Right lobe of liver (tissue), 4 donors: ENCODE measurements at regions not wholly inside any gene's neighbourhood (a gene's known extent, or its start where the extent isn't known, plus 50 kb on each side); places are given as distances from the start of the nearest gene placed in this dataset.

Experiments
- CTCF ChIP-seq, 4 donors: fragments of 200-600 bp in 3 of 4; fragments of 450-650 bp in 1 of 4; IDR thresholded peaks; one replicate each; pipeline versions ENCODE4 v1.5.1 to v1.8.0; 2016 to 2022; ENCODE audit warnings: antibody characterized with exemption in 4 of 4, mild to moderate bottlenecking in 2 of 4
- POLR2A ChIP-seq: fragments of 450-650 bp; IDR thresholded peaks from one replicate; pipeline ENCODE4 v1.6.1; 2017; ENCODE audit warnings: antibody characterized with exemption, mild to moderate bottlenecking
- donor health status: DM: no; HTN: no; CAD: no.
- donor health status: DM: no; HTN: no; CAD: no.
- donor health status: DM: no; HTN: yes; CAD: no.

GRCh38 chr20:7305976-7306375 is 538.5 kb downstream of the BMP2 start:
- TF ChIP-seq CTCF (IDR thresholded peaks at IDR 0.05), result no peak
- no peak for TF ChIP-seq POLR2A
